Bronchial epithelial cell (primary cell): ENCODE measurements at regions not wholly inside any gene's neighbourhood (a gene's known extent, or its start where the extent isn't known, plus 50 kb on each side); places are given as distances from the start of the nearest gene placed in this dataset.

Experiments used
- DNase-seq: peaks from one replicate; pipeline ENCODE4 v3.0.0-alpha.2; 2010; ENCODE audit warnings: low read depth
- FAIRE-seq: peaks from 2 replicates; lab custom pipeline; 2011; peaks lifted over from hg19 to GRCh38; lab: Jason Lieb, UNC
- H3K27me3 ChIP-seq: 2 replicates; pipeline ENCODE4 v1.5.1; 2011; ENCODE audit warnings: low read length; ENCODE audit not compliant: control insufficient read depth, insufficient read depth
- H3K36me3 ChIP-seq: 2 replicates; pipeline ENCODE4 v1.5.1; 2011; ENCODE audit warnings: low read length; ENCODE audit not compliant: control insufficient read depth, insufficient read depth
- H3K4me3 ChIP-seq: 2 replicates; pipeline ENCODE4 v1.5.1; 2011; ENCODE audit warnings: mild to moderate bottlenecking, low read depth, low read length, control low read depth
- CTCF ChIP-seq: IDR thresholded peaks from 2 replicates; pipeline ENCODE4 v1.5.1; 2011; ENCODE audit warnings: mild to moderate bottlenecking, moderate library complexity, low read length, control low read depth, inconsistent platforms; ENCODE audit not compliant: insufficient read depth, severe bottlenecking

DNA sequence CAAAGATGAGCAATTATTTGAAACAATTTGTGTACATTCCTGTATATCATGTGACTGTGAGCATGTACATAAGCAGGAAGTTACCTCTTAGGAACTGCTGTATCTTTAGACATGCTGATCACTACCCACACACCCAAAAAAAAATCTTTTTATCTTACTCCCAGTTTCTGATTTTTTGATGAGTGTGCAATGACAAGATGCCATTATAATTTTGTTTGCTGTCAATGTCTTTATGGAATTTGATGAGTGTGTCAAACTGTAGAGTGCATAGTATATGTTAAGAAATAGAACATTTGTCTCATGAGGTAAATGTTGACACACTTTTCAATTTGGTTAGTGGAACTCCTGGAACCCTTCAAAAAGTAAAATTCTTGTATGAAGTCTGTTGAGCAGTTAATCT is 84.0 kb upstream of the TMEFF2 start:
- Histone ChIP-seq H3K4me3 (no peak overlapping the region), H3K27me3 (no peaks in the 10 kb centered on the region), H3K36me3 (no peaks in the 10 kb centered on the region)
- FAIRE-seq (no peak), DNase-seq (no peak)
- no peak for TF ChIP-seq CTCF

DNA sequence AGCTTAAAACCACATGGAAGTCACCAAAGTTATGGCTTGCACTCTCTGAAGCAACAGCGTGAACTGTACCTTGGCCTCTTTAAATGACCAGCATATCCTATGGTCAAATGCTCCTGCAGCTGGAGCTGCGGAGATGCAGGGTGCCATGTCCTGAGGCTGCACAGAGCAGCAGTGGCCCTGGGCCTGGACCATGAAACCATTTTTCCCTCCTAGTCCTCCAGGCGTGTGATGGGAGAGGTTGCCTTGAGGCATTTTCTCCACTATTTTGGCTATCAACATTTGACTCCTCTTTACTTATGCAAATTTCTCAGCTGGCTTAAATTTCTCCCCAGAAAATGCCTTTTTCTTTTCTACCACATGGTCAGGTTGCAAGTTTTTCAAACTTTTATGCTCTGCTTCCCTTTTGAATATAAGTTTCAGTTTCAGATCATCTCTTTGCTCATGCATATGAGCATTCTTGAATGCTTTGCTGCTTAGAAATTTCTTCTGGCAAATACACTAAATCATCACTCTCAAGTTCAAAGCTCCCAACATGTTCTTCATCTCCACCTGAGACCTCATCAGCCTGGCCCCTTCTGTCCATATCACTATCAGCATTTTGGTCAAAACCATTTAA is 82.9 kb upstream of the TMEFF2 start:
- H3K4me3 ChIP-seq, result no peak overlapping the region
- TF ChIP-seq CTCF, result no peak
- FAIRE-seq, result no peak
- H3K36me3 ChIP-seq, result no peaks in the 10 kb centered on the region
- no peaks in the 10 kb centered on the region for H3K27me3 ChIP-seq
- no peak for DNase-seq

GRCh38 chr2:192275632-192276031 is 80.9 kb upstream of the TMEFF2 start:
- FAIRE-seq, result no peak
- DNase-seq, result no peak
- no peak for TF ChIP-seq CTCF
- H3K4me3 ChIP-seq, result no peak overlapping the region
- H3K36me3 ChIP-seq, result no peaks in the 10 kb centered on the region
- no peaks in the 10 kb centered on the region for H3K27me3 ChIP-seq

DNA sequence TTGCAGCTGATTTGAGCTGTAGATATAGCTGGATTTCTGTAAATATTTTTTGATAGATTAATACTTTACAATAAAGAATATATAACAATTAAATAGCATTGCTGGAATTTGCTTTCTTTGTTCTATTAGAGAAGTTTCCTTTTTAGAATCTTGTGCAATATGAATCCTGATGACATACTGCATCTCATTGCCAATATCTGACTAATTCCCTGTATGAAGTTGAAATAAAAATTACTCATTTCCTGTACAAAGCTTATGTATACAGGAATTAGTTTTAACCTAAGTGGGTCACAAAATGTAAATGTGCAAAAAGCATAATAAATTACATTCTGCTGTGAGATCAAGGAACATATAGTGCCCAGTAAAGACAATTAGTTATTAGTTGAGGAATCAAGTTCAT is 72.8 kb upstream of the TMEFF2 start:
- DNase-seq (peak; percentile 91), FAIRE-seq (no peak)
- Histone ChIP-seq H3K36me3 (no peaks in the 10 kb centered on the region), H3K4me3 (no peak overlapping the region), H3K27me3 (no peaks in the 10 kb centered on the region)
- TF ChIP-seq CTCF, result no peak

GRCh38 chr2:192265751-192266150 is 71.0 kb upstream of the TMEFF2 start:
- Histone ChIP-seq H3K27me3 (no peaks in the 10 kb centered on the region), H3K4me3 (no peak overlapping the region), H3K36me3 (no peaks in the 10 kb centered on the region)
- no peak for FAIRE-seq
- TF ChIP-seq CTCF, result no peak
- no peak for DNase-seq

- DNase-seq, result no peak
- H3K36me3 ChIP-seq, result no peaks in the 10 kb centered on the region
- no peaks in the 10 kb centered on the region for H3K27me3 ChIP-seq
- H3K4me3 ChIP-seq, result no peak overlapping the region
- no peak for TF ChIP-seq CTCF
- FAIRE-seq, result no peak
Observed at GRCh38 chr2:192254444-192254843, 59.7 kb upstream of the TMEFF2 start.
